ENCODE measurements at regions not wholly inside any gene's neighbourhood (a gene's known extent, or its start where the extent isn't known, plus 50 kb on each side); places are given as distances from the start of the nearest gene placed in this dataset.

GRCh38 chr10:78402591-78402990 lies 368.9 kb downstream of the RPS24 start:
- Histone ChIP-seq H3K4me3 (no peak overlapping the region), H3K4me1 (no peaks in the 10 kb centered on the region), H3K9me3 (no peaks in the 10 kb centered on the region), H3K36me3 (no peaks in the 10 kb centered on the region), H3K27me3 (no peaks in the 10 kb centered on the region), H3K27ac (no peak overlapping the region)
- intact Hi-C loops (cut with DNase I), result no loop called here
- DNase-seq (no peak), ATAC-seq (no peak)
- 72% methylated on average over 3 of the region's 4 CpGs for WGBS (ENCODE audit: insufficient coverage, low coverage, low lambda C conversion rate, missing lambda C conversion rate)
- TF ChIP-seq POLR2A (IDR thresholded peaks at IDR 0.05) (no peak), CTCF (IDR thresholded peaks at IDR 0.05) (no peak)

GRCh38 chr10:78403781-78404180 lies 370.1 kb downstream of the RPS24 start:
- Histone ChIP-seq H3K4me3 (no peak overlapping the region), H3K27me3 (no peaks in the 10 kb centered on the region), H3K9me3 (no peaks in the 10 kb centered on the region), H3K36me3 (no peaks in the 10 kb centered on the region), H3K4me1 (peaks cover 0 to 3% (median 0%) of the 10 kb centered on the region in 4 donors), H3K27ac (no peak overlapping the region)
- ATAC-seq (no peak), DNase-seq (no peak)
- TF ChIP-seq POLR2A (IDR thresholded peaks at IDR 0.05) (no peak), CTCF (IDR thresholded peaks at IDR 0.05) (no peak)
- 80% methylated on average over 2 of the region's 6 CpGs for WGBS (ENCODE audit: insufficient coverage, low coverage, low lambda C conversion rate, missing lambda C conversion rate)
- intact Hi-C loops (cut with DNase I), result no loop called here

- ATAC-seq, result no peak
- Histone ChIP-seq H3K9me3 (no peaks in the 10 kb centered on the region), H3K27ac (no peak overlapping the region), H3K4me3 (no peak overlapping the region), H3K4me1 (peaks cover 0 to 4% (median 0%) of the 10 kb centered on the region in 4 donors), H3K36me3 (no peaks in the 10 kb centered on the region), H3K27me3 (no peaks in the 10 kb centered on the region)
- TF ChIP-seq CTCF (IDR thresholded peaks at IDR 0.05) (no peak), POLR2A (IDR thresholded peaks at IDR 0.05) (no peak)
- DNase-seq, result peak in 1 of 3 donors; percentile 14
- intact Hi-C loops (cut with DNase I), result no loop called here
- 100% methylated on average over 1 of the region's 5 CpGs for WGBS (ENCODE audit: insufficient coverage, low coverage, low lambda C conversion rate, missing lambda C conversion rate)
These were observed 370.6 kb downstream of the RPS24 start for GRCh38 chr10:78404296-78404695.

GRCh38 chr10:78405231-78405630 lies 371.6 kb downstream of the RPS24 start:
- ATAC-seq, result no peak

More at GRCh38 chr10:78405231-78405630, 371.6 kb downstream of the RPS24 start:
- Histone ChIP-seq H3K9me3 (no peaks in the 10 kb centered on the region), H3K27ac (no peak overlapping the region), H3K27me3 (no peaks in the 10 kb centered on the region), H3K36me3 (no peaks in the 10 kb centered on the region), H3K4me1 (peaks cover 0 to 4% (median 0%) of the 10 kb centered on the region in 4 donors), H3K4me3 (no peak overlapping the region)
- TF ChIP-seq POLR2A (IDR thresholded peaks at IDR 0.05) (no peak), CTCF (IDR thresholded peaks at IDR 0.05) (no peak)
- intact Hi-C loops (cut with DNase I), result no loop called here
- DNase-seq, result peak in 1 of 3 donors; percentile 13
- 73% methylated on average over 2 of the region's 5 CpGs for WGBS (ENCODE audit: insufficient coverage, low coverage, low lambda C conversion rate, missing lambda C conversion rate)

All from right lobe of liver (tissue), 6 donors.